Left lung (tissue), 4 donors: ENCODE measurements at regions not wholly inside any gene's neighbourhood (a gene's known extent, or its start where the extent isn't known, plus 50 kb on each side); places are given as distances from the start of the nearest gene placed in this dataset.
"Not testable (repeated sequence)": the region's sequence is repeated elsewhere in the genome, so short reads cannot be mapped to it uniquely, and the experiment has no call there.

Experiments used
- ATAC-seq: fragments of 200-7000 bp; cut with Tn5 transposase; one replicate; pipeline ENCODE4 v1.9.1; 2020; ENCODE audit warnings: moderate library complexity
- DNase-seq, 4 donors: peaks; one replicate each; pipeline ENCODE4 v3.0.0-alpha.2; 2013 to 2020
- H3K27ac ChIP-seq, 2 donors: fragments of 200-600 bp; sonication (generic) in 1 of 2; one replicate each; pipeline versions ENCODE4 v1.5.0 to v1.8.0; 2020 to 2021
- H3K27me3 ChIP-seq, 2 donors: fragments of 200-600 bp; sonication (generic) in 1 of 2; one replicate each; pipeline versions ENCODE4 v1.5.0 to v1.8.0; 2020 to 2021
- H3K36me3 ChIP-seq, 2 donors: fragments of 200-600 bp; sonication (generic) in 1 of 2; one replicate each; pipeline versions ENCODE4 v1.5.0 to v1.8.0; 2020 to 2021
- H3K4me1 ChIP-seq, 2 donors: fragments of 200-600 bp; one replicate each; pipeline ENCODE4 v1.8.0; 2021
- H3K4me3 ChIP-seq, 2 donors: fragments of 200-600 bp; sonication (generic) in 1 of 2; one replicate each; pipeline versions ENCODE4 v1.5.0 to v1.8.0; 2020 to 2021; ENCODE audit warnings: mild to moderate bottlenecking in 1 of 2
- H3K9me3 ChIP-seq, 2 donors: fragments of 200-600 bp; sonication (generic) in 1 of 2; one replicate each; pipeline versions ENCODE4 v1.5.0 to v1.8.0; 2020 to 2021
- CTCF ChIP-seq, 2 donors: fragments of 200-600 bp; sonication (generic) in 1 of 2; IDR thresholded peaks; one replicate each; pipeline versions ENCODE4 v1.5.0 to v1.8.0; 2021; ENCODE audit warnings: antibody characterized with exemption in 2 of 2
- intact Hi-C, 2 donors: fragments of 100-400 bp; cut with DNase I; formaldehyde crosslinking; loops; one replicate each; pipeline versions ENCODE4 v1.11.2 to v1.14.2; 2022
- donor health status: DM: no; HTN: yes; CAD: no.
- donor health status: DM: no; HTN: no; CAD: no.

GRCh38 chr16:59848296-59848695 lies 1114.2 kb upstream of the GOT2 start:
- Histone ChIP-seq H3K9me3 (peaks cover 0 to 11% of the 10 kb centered on the region in 2 donors), H3K27ac (no peak overlapping the region), H3K27me3 (no peaks in the 10 kb centered on the region), H3K36me3 (no peaks in the 10 kb centered on the region), H3K4me1 (no peaks in the 10 kb centered on the region), H3K4me3 (no peak overlapping the region)
- intact Hi-C loops = no loop called here
- ATAC-seq (no peak), DNase-seq (peak in 2 of 4 donors; percentile 62 to 76)
- no peak for TF ChIP-seq CTCF (IDR thresholded peaks at IDR 0.05)

GRCh38 chr16:59840169-59840568 lies 1106.1 kb upstream of the GOT2 start:
- no peak for TF ChIP-seq CTCF (IDR thresholded peaks at IDR 0.05)
- Histone ChIP-seq H3K4me1 (no peaks in the 10 kb centered on the region), H3K4me3 (no peak overlapping the region), H3K36me3 (no peaks in the 10 kb centered on the region), H3K27ac (no peak overlapping the region), H3K9me3 (peaks cover 0 to 30% of the 10 kb centered on the region in 2 donors), H3K27me3 (no peaks in the 10 kb centered on the region)
- DNase-seq (no peak), ATAC-seq (no peak)
- intact Hi-C loops = no loop called here

GRCh38 chr16:59826767-59827166 lies 1092.7 kb upstream of the GOT2 start:
- TF ChIP-seq CTCF (IDR thresholded peaks at IDR 0.05) = no peak
- Histone ChIP-seq H3K27me3 (no peaks in the 10 kb centered on the region), H3K9me3 (peaks cover 0 to 2% of the 10 kb centered on the region in 2 donors), H3K4me1 (no peaks in the 10 kb centered on the region), H3K36me3 (no peaks in the 10 kb centered on the region), H3K27ac (no peak overlapping the region), H3K4me3 (no peak overlapping the region)
- DNase-seq (no peak), ATAC-seq (no peak)
- intact Hi-C loops = no loop called here

GRCh38 chr16:59809488-59809887 lies 1075.4 kb upstream of the GOT2 start:
- H3K4me1 ChIP-seq, H3K36me3 ChIP-seq, intact Hi-C loops, H3K27me3 ChIP-seq, H3K4me3 ChIP-seq, ATAC-seq, H3K27ac ChIP-seq: not testable (repeated sequence)
- H3K9me3 ChIP-seq = peaks cover 0 to 12% of the 10 kb centered on the region in 2 donors
- DNase-seq = peak in 1 of 4 donors; percentile 20

- Histone ChIP-seq H3K27me3 (no peaks in the 10 kb centered on the region), H3K27ac (no peak overlapping the region), H3K9me3 (peaks cover 0 to 26% of the 10 kb centered on the region in 2 donors), H3K36me3 (no peaks in the 10 kb centered on the region), H3K4me3 (no peak overlapping the region), H3K4me1 (no peaks in the 10 kb centered on the region)
- no peak for DNase-seq
- no peak for ATAC-seq
- TF ChIP-seq CTCF (IDR thresholded peaks at IDR 0.05) = no peak
- intact Hi-C loops = no loop called here
Observed at GRCh38 chr16:59783191-59783590, 1049.1 kb upstream of the GOT2 start.

GRCh38 chr16:59773330-59773729 lies 1039.2 kb upstream of the GOT2 start:
- ATAC-seq = no peak
- intact Hi-C loops = no loop called here
- H3K4me3 ChIP-seq = no peak overlapping the region

More at GRCh38 chr16:59773330-59773729, 1039.2 kb upstream of the GOT2 start:
- Histone ChIP-seq H3K27ac (no peak overlapping the region), H3K4me1 (no peaks in the 10 kb centered on the region), H3K27me3 (no peaks in the 10 kb centered on the region), H3K36me3 (no peaks in the 10 kb centered on the region), H3K9me3 (no peaks in the 10 kb centered on the region)
- no peak for DNase-seq
- no peak for TF ChIP-seq CTCF (IDR thresholded peaks at IDR 0.05)
